ENCODE measurements at regions not wholly inside any gene's neighbourhood (a gene's known extent, or its start where the extent isn't known, plus 50 kb on each side); places are given as distances from the start of the nearest gene placed in this dataset.
"Not testable (repeated sequence)": the region's sequence is repeated elsewhere in the genome, so short reads cannot be mapped to it uniquely, and the experiment has no call there.

DNA sequence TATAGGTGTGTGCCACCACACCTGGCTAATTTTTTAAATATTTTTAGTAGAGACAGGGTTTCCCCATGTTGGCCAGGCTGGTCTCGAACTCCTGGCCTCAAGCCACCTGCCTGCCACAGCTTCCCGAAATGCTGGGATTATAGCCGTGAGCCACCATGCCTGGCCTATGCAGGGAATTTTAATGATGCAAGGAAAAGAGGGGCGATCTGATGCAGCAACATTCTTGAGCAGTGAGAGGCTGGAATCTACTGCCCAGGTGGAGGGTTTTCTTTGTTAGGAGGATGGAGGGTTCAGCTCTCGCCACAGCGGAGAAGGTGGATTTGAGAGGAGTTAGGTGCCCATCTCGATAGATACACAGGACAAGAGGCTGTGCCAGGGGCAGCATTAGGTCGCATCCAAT lies 332.3 kb downstream of the GATA3 start:
- no peak for DNase-seq (ENCODE audit: low spot score)

- DNase-seq (ENCODE audit: low spot score) = no peak
Measured at GRCh38 chr10:8389630-8390029, 335.1 kb downstream of the GATA3 start.

DNA sequence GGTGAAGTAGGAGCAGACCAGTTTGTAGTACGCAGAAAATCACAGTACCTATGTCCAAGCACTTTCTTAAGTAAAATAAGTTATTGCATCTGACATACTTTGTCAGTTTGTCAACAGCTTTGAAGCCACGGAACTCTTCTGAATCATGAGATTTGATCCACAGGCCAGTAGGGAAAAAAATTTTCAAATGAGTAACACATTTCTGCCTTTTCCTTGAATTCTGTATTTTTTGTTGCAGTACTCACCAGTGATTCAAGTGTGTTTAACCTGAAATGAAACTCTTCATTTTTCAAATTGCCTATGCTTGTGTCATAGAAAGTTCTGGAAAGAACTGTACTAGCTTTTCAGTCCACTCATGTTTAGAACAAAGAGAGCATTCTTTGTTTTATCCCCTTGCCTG lies 337.7 kb downstream of the GATA3 start:
- no peak for DNase-seq (ENCODE audit: low spot score)

DNA sequence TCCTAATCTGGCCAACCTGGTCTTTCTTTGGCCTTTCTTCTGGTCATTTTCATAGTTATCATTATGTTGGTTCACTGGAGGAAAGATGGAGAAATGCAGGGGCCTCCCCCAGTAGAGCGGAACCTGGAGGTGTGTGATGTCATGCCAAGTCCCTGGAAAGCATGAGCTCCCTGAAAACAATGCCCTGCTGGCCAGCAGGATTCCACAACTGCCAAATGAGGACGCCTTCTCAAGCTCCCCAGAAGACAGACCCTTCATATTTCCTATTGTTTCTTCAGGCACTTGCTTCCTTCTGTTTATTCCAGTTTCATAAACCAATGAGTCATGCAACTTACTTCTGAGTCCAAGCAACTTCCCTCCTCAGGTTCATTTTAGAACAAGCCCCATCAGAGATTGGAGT lies 339.0 kb downstream of the GATA3 start:
- no peak for DNase-seq (ENCODE audit: low spot score)

GRCh38 chr10:8396675-8397074 lies 342.2 kb downstream of the GATA3 start:
- DNase-seq (ENCODE audit: low spot score) = no peak

DNA sequence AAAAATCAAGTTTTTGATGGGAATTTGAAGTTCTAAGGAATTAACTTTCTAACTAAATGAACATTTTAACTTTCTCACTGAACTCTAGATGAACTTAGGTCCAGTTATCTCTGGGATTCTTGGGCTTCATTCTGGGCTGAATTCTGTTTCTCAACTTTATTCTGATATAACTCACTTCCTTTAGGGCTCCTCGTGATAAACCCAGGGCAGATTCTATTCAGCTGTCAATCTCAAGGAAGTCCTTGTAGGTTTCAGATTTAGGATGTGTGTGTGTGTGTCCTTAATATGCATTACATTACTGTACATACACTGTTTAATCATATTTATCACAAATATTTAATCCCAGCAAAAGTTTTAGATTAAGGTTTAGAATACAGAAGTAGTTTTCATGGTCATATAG lies 344.3 kb downstream of the GATA3 start:
- no peak for DNase-seq (ENCODE audit: low spot score)

- no peak for DNase-seq (ENCODE audit: low spot score)
Measured at GRCh38 chr10:8400151-8400550, 345.7 kb downstream of the GATA3 start.

- DNase-seq (ENCODE audit: low spot score) = no peak
Measured at GRCh38 chr10:8400892-8401291, 346.4 kb downstream of the GATA3 start.

DNA sequence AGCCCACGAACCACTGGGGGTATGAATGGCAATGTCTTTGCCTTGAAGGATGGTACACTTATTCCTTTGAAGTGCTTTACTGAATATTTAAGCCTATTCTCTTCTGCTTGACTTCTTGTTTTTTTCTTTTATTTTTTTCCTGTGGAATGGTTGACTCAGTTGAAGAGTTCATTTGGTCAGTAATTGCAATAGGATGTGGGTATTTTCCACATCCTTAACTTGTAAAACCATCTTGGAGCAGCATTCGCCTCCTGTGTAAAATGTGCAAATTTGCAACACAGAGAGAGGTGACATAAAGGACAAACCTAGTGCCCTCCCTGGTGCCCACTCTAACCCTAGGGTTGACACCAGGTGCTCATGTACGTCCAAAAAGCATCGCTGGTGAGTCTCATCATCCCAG lies 347.0 kb downstream of the GATA3 start:
- no peak for DNase-seq (ENCODE audit: low spot score)

DNA sequence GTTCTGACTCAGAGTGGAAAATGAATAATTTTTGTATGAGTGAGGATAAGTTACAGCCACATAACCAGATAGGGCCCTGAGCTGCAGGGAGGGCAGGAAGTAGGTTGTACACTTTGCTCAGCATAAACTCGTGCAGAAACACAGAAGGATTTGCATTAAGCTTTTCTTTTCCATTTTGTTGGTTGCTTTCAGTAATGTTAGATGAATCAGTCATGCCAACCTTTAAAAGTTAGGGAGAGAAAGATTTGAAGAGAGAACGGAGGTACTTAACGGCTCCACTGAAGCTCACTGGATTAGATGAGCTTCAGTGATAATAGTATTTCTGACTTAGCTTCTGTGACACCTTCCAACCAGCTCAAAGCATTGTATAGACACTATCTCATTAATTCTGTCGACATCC lies 348.1 kb downstream of the GATA3 start:
- no peak for DNase-seq (ENCODE audit: low spot score)

GRCh38 chr10:8403711-8404371 lies 349.4 kb downstream of the GATA3 start:
- no peak for DNase-seq (ENCODE audit: low spot score)

DNA sequence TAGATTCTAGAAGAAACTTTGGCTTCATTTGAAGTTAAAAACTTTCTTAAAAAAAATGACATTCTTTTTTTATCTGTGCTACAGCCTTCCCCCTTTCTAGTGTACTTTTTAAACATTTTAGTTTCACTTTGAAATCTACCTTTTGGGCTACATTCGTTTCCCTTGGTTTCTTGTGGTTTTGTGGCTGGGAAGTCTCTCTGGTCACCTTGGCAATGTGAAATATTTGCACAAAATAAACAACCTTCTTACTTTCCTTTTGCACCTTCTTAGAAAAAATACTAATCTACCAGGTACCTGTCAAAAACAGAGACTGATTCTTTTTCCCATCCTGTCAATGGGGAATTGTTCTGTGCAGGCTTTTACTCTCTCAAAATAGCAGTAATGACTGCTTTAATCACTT lies 350.2 kb downstream of the GATA3 start:
- DNase-seq (ENCODE audit: low spot score) = no peak

- no peak for DNase-seq (ENCODE audit: low spot score)
Measured at GRCh38 chr10:8405596-8405995, 351.1 kb downstream of the GATA3 start.

GRCh38 chr10:8407501-8408021 lies 353.1 kb downstream of the GATA3 start:
- DNase-seq (ENCODE audit: low spot score) = no peak

DNA sequence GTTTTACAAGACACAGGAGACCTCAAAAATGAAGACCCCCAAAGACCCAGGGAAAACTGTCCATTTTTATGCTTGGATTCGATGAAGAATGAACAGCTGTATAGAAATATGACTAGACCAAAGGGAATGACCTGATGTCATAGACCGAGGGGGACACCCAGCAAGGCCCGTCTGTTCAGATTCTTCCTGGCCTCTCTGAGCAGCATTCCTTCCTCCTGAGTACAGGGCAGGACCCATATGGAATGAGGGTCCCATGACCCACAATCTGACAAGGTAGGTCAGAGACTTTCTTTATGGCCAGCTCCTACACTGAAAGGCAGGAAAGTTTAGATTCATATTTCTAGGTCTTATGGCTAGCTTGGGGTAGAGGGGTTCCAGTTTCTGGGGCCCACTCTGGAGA lies 356.0 kb downstream of the GATA3 start:
- no peak for DNase-seq (ENCODE audit: low spot score)

DNA sequence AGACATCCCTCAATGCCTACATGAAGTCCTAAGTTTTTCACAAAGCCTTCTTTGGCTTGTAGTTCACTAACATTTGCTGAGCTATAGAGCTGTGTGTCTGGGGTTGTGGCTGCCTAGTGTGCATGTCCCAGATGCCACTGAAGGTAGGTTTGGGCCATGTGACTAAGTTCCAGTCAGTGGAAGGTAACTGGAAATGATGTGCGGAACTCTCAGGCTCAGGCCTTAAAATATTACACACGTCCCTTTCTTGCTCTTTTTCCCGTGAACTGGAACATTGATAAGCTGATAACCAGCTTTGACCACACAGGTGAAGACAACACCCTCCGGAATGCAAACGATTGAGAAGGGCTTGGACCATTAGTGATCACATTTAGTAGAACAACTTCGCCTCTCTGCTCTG lies 358.1 kb downstream of the GATA3 start:
- no peak for DNase-seq (ENCODE audit: low spot score)

DNA sequence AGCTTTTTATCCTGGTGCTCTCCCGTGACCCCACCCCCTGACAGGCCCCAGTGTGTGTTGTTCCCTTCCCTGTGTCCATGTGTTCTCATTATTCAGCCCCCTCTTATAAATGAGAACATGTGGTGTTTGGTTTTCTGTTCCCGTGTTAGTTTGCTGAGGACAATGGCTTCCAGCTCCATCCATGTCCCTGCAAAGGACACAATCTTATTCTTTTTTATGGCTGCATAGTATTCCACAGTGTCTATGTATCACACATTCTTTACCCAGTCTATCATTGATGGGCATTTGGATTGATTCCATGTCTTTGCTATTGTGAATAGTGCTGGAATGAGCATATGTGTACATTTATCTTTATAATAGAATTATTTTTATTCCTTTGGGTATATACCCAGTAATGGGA lies 360.5 kb downstream of the GATA3 start:
- not testable (repeated sequence) for DNase-seq (ENCODE audit: low spot score)

GRCh38 chr10:8416192-8416701 lies 361.8 kb downstream of the GATA3 start:
- DNase-seq (ENCODE audit: low spot score) = no peak

DNA sequence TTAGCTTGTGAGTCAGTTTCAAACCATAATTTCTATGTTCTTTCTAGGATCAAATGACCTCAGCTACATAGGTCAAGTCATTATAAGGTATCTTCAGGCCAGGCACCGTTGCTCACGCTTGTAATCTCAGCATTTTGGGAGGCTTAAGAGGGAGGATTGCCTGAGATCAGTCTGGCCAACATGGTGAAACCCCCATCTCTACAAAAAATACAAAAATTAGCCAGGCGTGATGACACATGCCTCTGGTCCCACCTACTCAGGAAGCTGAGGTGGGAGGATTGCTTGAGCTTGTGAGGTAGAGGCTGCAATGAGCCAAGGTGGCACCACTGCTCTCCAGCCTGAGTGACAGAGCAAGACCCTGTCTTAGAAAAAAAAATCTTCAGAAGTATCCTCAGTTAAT lies 362.3 kb downstream of the GATA3 start:
- DNase-seq (ENCODE audit: low spot score) = no peak

DNA sequence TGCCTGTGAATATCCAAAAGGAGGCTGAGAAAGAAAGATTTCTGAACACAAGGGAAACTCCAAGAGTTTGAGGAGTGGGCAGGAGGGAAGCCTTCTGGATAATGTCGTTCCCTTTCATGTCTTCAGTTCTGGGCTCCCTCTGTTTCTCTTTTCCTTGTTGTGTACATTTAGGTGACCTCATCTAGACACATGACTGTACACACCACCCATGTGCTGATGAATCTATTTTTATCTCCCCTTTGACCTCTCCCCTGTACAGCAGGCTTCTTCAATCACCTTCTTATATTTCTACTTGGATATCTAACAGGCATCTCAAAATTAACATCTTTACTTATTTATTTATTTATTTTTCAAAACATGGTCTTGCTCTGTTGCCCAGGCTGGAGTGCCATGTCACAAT lies 363.1 kb downstream of the GATA3 start:
- no peak for DNase-seq (ENCODE audit: low spot score)

GRCh38 chr10:8418631-8419030 lies 364.1 kb downstream of the GATA3 start:
- no peak for DNase-seq (ENCODE audit: low spot score)

- no peak for DNase-seq (ENCODE audit: low spot score)
Measured at GRCh38 chr10:8420182-8420581, 365.7 kb downstream of the GATA3 start.

DNA sequence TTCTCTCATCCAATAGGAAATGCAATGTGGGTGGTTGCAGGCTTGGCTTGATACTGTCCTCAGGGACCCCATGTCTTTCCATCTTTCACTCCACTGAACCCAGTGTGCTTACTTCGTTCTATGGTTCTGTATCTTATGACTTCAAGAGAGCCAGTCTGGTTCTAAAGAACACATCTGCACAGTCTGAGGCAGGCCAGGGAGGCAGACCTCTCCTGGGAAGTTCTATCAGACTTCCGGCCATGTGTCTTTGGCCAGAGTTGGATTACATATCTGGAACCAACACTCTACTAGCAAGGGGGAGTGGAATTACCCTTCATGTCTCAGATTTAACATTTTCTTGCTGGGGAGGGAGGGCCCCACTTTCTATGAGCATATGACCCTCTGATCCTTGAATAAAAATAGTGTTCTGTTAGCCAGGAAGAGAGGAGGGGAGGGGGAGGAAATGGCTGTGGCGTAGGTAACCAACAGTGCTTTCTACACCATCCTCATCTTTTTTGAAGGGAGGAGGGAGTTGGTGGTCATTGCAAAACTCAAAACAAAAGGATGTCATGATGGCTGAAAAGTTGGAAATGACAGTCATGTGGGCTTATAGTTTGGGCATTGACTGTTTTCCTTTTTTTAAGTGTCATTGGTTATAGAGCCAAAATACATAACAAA lies 370.2 kb downstream of the GATA3 start:
- DNase-seq (ENCODE audit: low spot score) = no peak

DNA sequence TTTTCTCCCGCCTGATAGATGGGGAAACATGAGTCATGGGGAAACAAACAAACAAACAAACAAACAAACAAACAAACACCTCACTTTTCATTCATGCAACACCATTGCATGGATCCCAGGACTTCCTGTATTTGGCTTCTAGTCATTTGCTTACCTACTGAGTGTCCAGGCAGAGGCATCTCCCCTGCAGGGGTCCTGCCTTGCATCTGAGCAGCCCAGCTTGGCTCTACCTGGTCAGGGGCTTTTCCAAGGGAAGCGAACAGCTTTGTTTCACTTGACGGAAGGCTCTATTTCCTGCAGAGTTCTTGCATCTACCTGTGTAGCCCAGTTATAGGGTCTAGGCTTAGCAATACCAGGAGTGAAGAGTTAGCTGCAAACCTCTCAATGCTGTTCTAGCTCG lies 374.2 kb downstream of the GATA3 start:
- DNase-seq (ENCODE audit: low spot score) = no peak

Measured in D341Med (cell line).